ENCODE measurements at regions not wholly inside any gene's neighbourhood (a gene's known extent, or its start where the extent isn't known, plus 50 kb on each side); places are given as distances from the start of the nearest gene placed in this dataset.

GRCh38 chr3:187871848-187872247 lies 126.6 kb upstream of the BCL6 start:
- ChIA-PET CTCF (interaction anchor here (1.7 kb wide), 1 partner anchor 9 kb away, joined by 4 read pairs; no protein-coding TSS in a partner anchor), POLR2A (no interaction called here)
- dilution Hi-C loops (cut with MboI; ENCODE audit: extremely low pct_ligation_motif_present, low sequenced_read_pairs) (no loop called here), intact Hi-C loops (cut with micrococcal nuclease) (no loop called here)
- Histone ChIP-seq H4K20me1 (replicated peaks; ENCODE audit: control insufficient read depth, extremely low read depth, insufficient read depth, low read length) (no peaks in the 10 kb centered on the region), H3K4me2 (ENCODE audit: insufficient read depth, low read length) (no peak overlapping the region), H3K9ac (replicated peaks; ENCODE audit: extremely low read depth, insufficient read depth, low read length) (no peak overlapping the region), H2AFZ (ENCODE audit: low read depth, low read length) (no peak overlapping the region), H3K4me3 (replicated peaks in 1 of 3; ENCODE audit: insufficient read depth in 1 of 3, low read depth in 1 of 3, low read length in 3 of 3) (no peak overlapping the region), H3K79me2 (ENCODE audit: control insufficient read depth, insufficient read depth, low read length) (no peaks in the 10 kb centered on the region), H3K4me1 (ENCODE audit: control insufficient read depth, extremely low read depth, insufficient read depth, low read length) (no peaks in the 10 kb centered on the region), H3K9me3 (replicated peaks; ENCODE audit: control insufficient read depth, insufficient read depth, low read length) (no peaks in the 10 kb centered on the region), H3K27ac (ENCODE audit: insufficient read depth, low read depth, low read length) (no peak overlapping the region), H3K27me3 (ENCODE audit: control insufficient read depth in 2 of 2, insufficient read depth in 2 of 2, low read length in 2 of 2) (no peaks in the 10 kb centered on the region), H3K9me1 (replicated peaks; ENCODE audit: control insufficient read depth, extremely low read depth, insufficient read depth, low read length) (no peaks in the 10 kb centered on the region), H3K36me3 (ENCODE audit: control insufficient read depth in 2 of 2, extremely low read depth in 1 of 2, insufficient read depth in 2 of 2, low read length in 2 of 2) (no peaks in the 10 kb centered on the region)
- BruUV-seq (replicated peaks) = no TSS peak
- TF ChIP-seq GATA2 (IDR thresholded peaks at IDR 0.05; ENCODE audit: insufficient read depth, insufficient read length, low read depth, low read length) (no peak), JUN (IDR thresholded peaks at IDR 0.05; ENCODE audit: borderline replicate concordance, insufficient read depth, insufficient read length, low read depth) (no peak), CTCF (IDR thresholded peaks at IDR 0.05; ENCODE audit: extremely low read depth in 1 of 2, insufficient read depth in 1 of 2, low read depth in 1 of 2, low read length in 2 of 2) (no peak), MYC (IDR thresholded peaks at IDR 0.05; ENCODE audit: low read depth, low read length) (no peak), POLR2A (IDR thresholded peaks at IDR 0.05; ENCODE audit: low read depth, low read length) (no peak), EZH2 (IDR thresholded peaks at IDR 0.05; ENCODE audit: borderline replicate concordance, low read depth, low read length, severe bottlenecking) (no peak), MAX (IDR thresholded peaks at IDR 0.05; ENCODE audit: insufficient read depth, insufficient read length) (no peak), POLR2AphosphoS5 (IDR thresholded peaks at IDR 0.05; ENCODE audit: insufficient read depth, low read depth, low read length) (no peak), FOS (IDR thresholded peaks at IDR 0.05; ENCODE audit: borderline replicate concordance, insufficient read depth, low read length) (no peak)
- FAIRE-seq (no peak), DNase-seq (ENCODE audit: low read depth, low spot score) (no peak)
